ENCODE measurements at regions not wholly inside any gene's neighbourhood (a gene's known extent, or its start where the extent isn't known, plus 50 kb on each side); places are given as distances from the start of the nearest gene placed in this dataset.
"Not testable (repeated sequence)": the region's sequence is repeated elsewhere in the genome, so short reads cannot be mapped to it uniquely, and the experiment has no call there.

DNA sequence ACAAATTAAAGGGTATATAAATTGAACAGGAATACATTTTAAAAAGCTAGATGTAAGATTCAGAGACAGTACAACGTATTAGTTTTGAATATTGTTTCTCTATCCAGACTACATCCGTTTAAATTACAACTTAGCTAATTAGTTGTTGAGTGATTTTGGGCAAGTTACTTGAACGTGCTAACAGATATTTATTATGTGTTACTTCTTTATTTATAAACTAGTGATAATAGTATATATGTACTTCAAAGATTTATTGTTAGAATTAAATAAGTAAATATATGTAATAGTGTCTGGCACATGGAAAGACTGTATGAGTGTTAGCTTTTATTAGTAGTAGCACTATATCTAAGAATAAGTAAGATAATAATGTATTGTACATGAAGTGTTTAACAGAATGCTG lies 92.0 kb upstream of the GBE1 start:
- no peak for DNase-seq
- no peak overlapping the region for H3K27ac Mint-ChIP-seq
- H3K4me3 Mint-ChIP-seq = no peak overlapping the region
- H3K36me3 Mint-ChIP-seq = no peaks in the 10 kb centered on the region
- POLR2A ChIA-PET = no interaction called here
- H3K9me3 Mint-ChIP-seq = no peaks in the 10 kb centered on the region
- no peak for ATAC-seq (ENCODE audit: low read depth)
- H3K27me3 Mint-ChIP-seq = no peaks in the 10 kb centered on the region
- H3K4me1 Mint-ChIP-seq = no peaks in the 10 kb centered on the region

DNA sequence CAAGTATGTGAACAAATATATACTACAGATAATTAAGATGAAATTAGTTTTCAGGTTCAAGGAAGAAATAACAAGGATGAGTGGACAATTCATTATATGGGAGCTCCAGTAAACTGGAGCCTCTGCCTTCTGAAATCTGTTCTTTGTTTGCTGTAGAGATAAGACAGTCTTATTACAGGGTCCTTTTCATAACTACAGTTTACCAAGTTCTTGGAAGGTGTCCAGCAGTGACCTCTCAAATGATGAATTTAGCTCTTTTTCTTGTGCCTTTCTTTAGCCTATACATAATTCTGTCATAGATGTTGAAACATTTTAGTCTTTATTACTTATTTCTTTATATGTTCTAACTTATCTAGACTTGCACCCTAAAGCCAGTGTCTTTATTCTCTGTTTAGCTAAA lies 89.7 kb upstream of the GBE1 start:
- no peaks in the 10 kb centered on the region for H3K4me1 Mint-ChIP-seq
- no peaks in the 10 kb centered on the region for H3K36me3 Mint-ChIP-seq
- no peaks in the 10 kb centered on the region for H3K27me3 Mint-ChIP-seq
- H3K4me3 Mint-ChIP-seq = no peak overlapping the region
- no peak overlapping the region for H3K27ac Mint-ChIP-seq
- no peaks in the 10 kb centered on the region for H3K9me3 Mint-ChIP-seq
- DNase-seq (no peak), ATAC-seq (ENCODE audit: low read depth) (no peak)
- POLR2A ChIA-PET = no interaction called here

- Mint-ChIP-seq H3K4me3 (no peak overlapping the region), H3K27ac (no peak overlapping the region), H3K36me3 (no peaks in the 10 kb centered on the region), H3K9me3 (no peaks in the 10 kb centered on the region), H3K4me1 (no peaks in the 10 kb centered on the region), H3K27me3 (peaks cover 1% of the 10 kb centered on the region)
- POLR2A ChIA-PET = no interaction called here
- DNase-seq = no peak
- no peak for ATAC-seq (ENCODE audit: low read depth)
Measured at GRCh38 chr3:81846988-81847387, 85.5 kb upstream of the GBE1 start.

- H3K4me1 Mint-ChIP-seq = no peaks in the 10 kb centered on the region
- ATAC-seq (ENCODE audit: low read depth) = no peak
- no peak for DNase-seq
- H3K27ac Mint-ChIP-seq = no peak overlapping the region
- H3K9me3 Mint-ChIP-seq = no peaks in the 10 kb centered on the region
- peaks cover 7% of the 10 kb centered on the region for H3K27me3 Mint-ChIP-seq
- H3K4me3 Mint-ChIP-seq = no peak overlapping the region
- H3K36me3 Mint-ChIP-seq = no peaks in the 10 kb centered on the region
- POLR2A ChIA-PET = no interaction called here
Measured at GRCh38 chr3:81841540-81841939, 80.1 kb upstream of the GBE1 start.

DNA sequence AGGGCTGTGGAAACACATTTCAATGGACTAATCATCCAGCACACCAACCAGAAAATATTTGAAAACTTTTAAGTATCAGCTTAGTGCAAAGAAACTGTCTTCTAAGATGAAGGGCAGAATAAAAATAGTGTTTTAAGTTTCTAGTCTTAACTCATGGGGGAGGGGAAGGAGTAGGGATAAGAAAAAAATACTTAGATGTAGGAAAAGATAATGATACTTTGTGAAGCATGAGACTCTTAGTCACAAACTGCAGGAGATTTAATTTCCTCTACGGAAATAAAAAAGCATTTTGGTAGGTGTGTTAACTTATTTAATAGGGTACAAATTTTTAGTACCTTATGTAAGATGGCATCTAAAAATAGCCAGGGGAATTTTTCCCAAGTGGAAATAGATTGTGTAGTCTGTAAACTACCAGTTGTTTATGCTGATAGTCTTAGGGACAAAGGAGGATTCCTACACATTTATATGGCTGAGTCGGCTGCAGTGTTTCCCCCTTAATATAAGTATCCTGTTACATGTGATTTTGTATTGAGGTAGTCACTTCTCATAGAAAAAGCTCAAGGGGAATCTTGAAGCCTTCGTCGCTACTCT lies 78.2 kb upstream of the GBE1 start:
- H3K27me3 Mint-ChIP-seq = peaks cover 7% of the 10 kb centered on the region
- H3K27ac Mint-ChIP-seq = no peak overlapping the region
- H3K4me1 Mint-ChIP-seq = no peaks in the 10 kb centered on the region
- ATAC-seq (ENCODE audit: low read depth) (no peak), DNase-seq (no peak)
- H3K9me3 Mint-ChIP-seq = no peaks in the 10 kb centered on the region
- POLR2A ChIA-PET = no interaction called here
- H3K36me3 Mint-ChIP-seq = no peaks in the 10 kb centered on the region
- H3K4me3 Mint-ChIP-seq = no peak overlapping the region

GRCh38 chr3:81838457-81838856 lies 77.0 kb upstream of the GBE1 start:
- no peak for ATAC-seq (ENCODE audit: low read depth)
- Mint-ChIP-seq H3K36me3 (no peaks in the 10 kb centered on the region), H3K4me3 (no peak overlapping the region), H3K4me1 (no peaks in the 10 kb centered on the region), H3K27ac (no peak overlapping the region), H3K27me3 (peaks cover 7% of the 10 kb centered on the region), H3K9me3 (no peaks in the 10 kb centered on the region)
- POLR2A ChIA-PET = no interaction called here
- no peak for DNase-seq

GRCh38 chr3:81837071-81837593 lies 75.7 kb upstream of the GBE1 start:
- DNase-seq (no peak), ATAC-seq (ENCODE audit: low read depth) (no peak)
- POLR2A ChIA-PET = no interaction called here
- H3K36me3 Mint-ChIP-seq = no peaks in the 10 kb centered on the region
- no peaks in the 10 kb centered on the region for H3K4me1 Mint-ChIP-seq
- no peak overlapping the region for H3K27ac Mint-ChIP-seq
- H3K4me3 Mint-ChIP-seq = no peak overlapping the region
- H3K9me3 Mint-ChIP-seq = no peaks in the 10 kb centered on the region
- H3K27me3 Mint-ChIP-seq = peaks cover 7% of the 10 kb centered on the region

GRCh38 chr3:81829937-81830336 lies 68.5 kb upstream of the GBE1 start:
- DNase-seq = no peak
- ATAC-seq (ENCODE audit: low read depth) = no peak
- Mint-ChIP-seq H3K36me3 (no peaks in the 10 kb centered on the region), H3K4me1 (no peaks in the 10 kb centered on the region), H3K27me3 (peaks cover 10% of the 10 kb centered on the region), H3K9me3 (no peaks in the 10 kb centered on the region), H3K4me3 (no peak overlapping the region), H3K27ac (no peak overlapping the region)
- POLR2A ChIA-PET = no interaction called here

DNA sequence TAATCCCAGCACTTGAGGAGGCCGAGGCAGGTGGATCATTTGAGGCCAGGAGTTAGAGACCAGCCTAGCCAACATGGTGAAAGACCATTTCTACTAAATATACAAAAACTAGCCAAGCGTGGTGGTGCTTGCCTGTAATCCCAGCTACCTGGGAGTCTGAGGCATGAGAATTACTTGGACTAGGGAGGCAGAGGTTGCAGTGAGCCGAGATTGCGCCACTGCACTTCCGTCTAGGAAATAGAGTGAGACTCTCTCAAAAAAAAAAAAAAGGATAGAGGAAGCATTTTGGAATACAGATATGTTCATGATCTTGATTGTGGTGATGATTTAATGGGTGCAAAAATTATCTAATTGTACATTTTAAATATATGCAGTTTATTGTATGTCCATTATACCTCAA lies 67.8 kb upstream of the GBE1 start:
- ATAC-seq (ENCODE audit: low read depth); POLR2A ChIA-PET; H3K4me1 Mint-ChIP-seq; DNase-seq; H3K36me3 Mint-ChIP-seq; H3K27ac Mint-ChIP-seq; H3K27me3 Mint-ChIP-seq; H3K9me3 Mint-ChIP-seq; H3K4me3 Mint-ChIP-seq: not testable (repeated sequence)

GRCh38 chr3:81823882-81824395 lies 62.5 kb upstream of the GBE1 start:
- DNase-seq (no peak), ATAC-seq (ENCODE audit: low read depth) (no peak)
- no peaks in the 10 kb centered on the region for H3K36me3 Mint-ChIP-seq
- H3K4me1 Mint-ChIP-seq = no peaks in the 10 kb centered on the region
- H3K4me3 Mint-ChIP-seq = no peak overlapping the region
- peaks cover 7% of the 10 kb centered on the region for H3K9me3 Mint-ChIP-seq
- H3K27me3 Mint-ChIP-seq = peaks cover 10% of the 10 kb centered on the region
- H3K27ac Mint-ChIP-seq = no peak overlapping the region
- POLR2A ChIA-PET = no interaction called here

- H3K4me1 Mint-ChIP-seq = no peaks in the 10 kb centered on the region
- ATAC-seq (ENCODE audit: low read depth) = no peak
- H3K4me3 Mint-ChIP-seq = no peak overlapping the region
- DNase-seq = no peak
- no peaks in the 10 kb centered on the region for H3K36me3 Mint-ChIP-seq
- POLR2A ChIA-PET = no interaction called here
- peaks cover 10% of the 10 kb centered on the region for H3K27me3 Mint-ChIP-seq
- H3K27ac Mint-ChIP-seq = no peak overlapping the region
- peaks cover 7% of the 10 kb centered on the region for H3K9me3 Mint-ChIP-seq
Measured at GRCh38 chr3:81823086-81823485, 61.6 kb upstream of the GBE1 start.

DNA sequence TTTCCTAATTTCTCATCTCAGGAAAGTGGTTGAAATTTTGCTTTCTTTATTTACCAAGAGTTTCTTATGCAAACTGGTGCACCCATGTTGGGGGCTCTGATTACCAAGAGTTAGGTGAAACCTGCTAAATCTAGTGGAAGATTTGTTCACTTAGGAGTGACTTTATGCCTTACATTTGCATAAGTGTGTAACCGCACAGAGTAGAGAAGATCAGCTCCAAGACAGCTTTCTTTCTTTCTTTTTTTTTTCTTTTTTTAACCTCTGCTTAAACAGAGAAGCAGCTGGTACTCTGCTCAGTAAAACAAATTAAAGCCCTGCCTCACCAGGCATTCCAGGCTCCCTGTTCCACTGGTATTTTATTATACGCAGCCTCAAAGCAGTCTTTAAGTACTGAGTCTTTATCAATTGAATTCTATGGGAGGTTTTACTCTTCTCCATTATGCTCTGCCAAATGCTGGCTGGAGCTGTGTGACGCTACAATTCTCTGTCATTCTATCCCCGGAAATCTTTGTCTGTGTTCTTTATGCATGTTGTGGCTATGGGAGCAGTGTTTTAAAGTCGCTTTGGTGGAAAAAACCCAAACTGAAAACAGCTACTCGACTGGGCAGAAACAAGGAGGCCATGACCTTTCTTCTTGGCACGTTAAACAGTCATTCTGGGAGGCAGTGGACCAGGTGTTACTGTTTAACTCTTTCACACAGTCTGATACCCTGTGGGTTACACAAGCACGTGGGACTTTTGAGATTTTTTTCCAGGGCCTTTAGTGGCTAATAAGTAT lies 55.2 kb upstream of the GBE1 start:
- Mint-ChIP-seq H3K36me3 (no peaks in the 10 kb centered on the region), H3K9me3 (peaks cover 10% of the 10 kb centered on the region), H3K27ac (no peak overlapping the region), H3K4me3 (no peak overlapping the region), H3K4me1 (peaks cover 3% of the 10 kb centered on the region), H3K27me3 (no peaks in the 10 kb centered on the region)
- DNase-seq = no peak
- ATAC-seq (ENCODE audit: low read depth) = no peak
- POLR2A ChIA-PET = no interaction called here

GRCh38 chr3:81812098-81812497 lies 50.7 kb upstream of the GBE1 start:
- H3K27ac Mint-ChIP-seq; DNase-seq; H3K4me1 Mint-ChIP-seq; H3K27me3 Mint-ChIP-seq; H3K9me3 Mint-ChIP-seq; H3K36me3 Mint-ChIP-seq; ATAC-seq (ENCODE audit: low read depth); H3K4me3 Mint-ChIP-seq; POLR2A ChIA-PET: not testable (repeated sequence)
